Pancreas (tissue), 10 donors: ENCODE measurements at regions not wholly inside any gene's neighbourhood (a gene's known extent, or its start where the extent isn't known, plus 50 kb on each side); places are given as distances from the start of the nearest gene placed in this dataset.

ENCODE experiments used
- ATAC-seq, 4 donors: fragments of 200-7000 bp; cut with Tn5 transposase; one replicate each; pipeline versions ENCODE4 v1.8.0 to v1.9.1; 2020; ENCODE audit warnings: mild to moderate bottlenecking in 4 of 4, moderate library complexity in 4 of 4
- DNase-seq, 6 donors: peaks; one replicate each; pipeline ENCODE4 v3.0.0-alpha.2; 2020
- FAIRE-seq: peaks from 2 replicates; lab custom pipeline; 2012; peaks lifted over from hg19 to GRCh38; lab: Jason Lieb, UNC
- H3K27ac ChIP-seq, 4 donors: fragments of 200-600 bp; sonication (generic); 1 replicate in 3 of 4; 2 replicates in 1 of 4; pipeline versions ENCODE4 v1.5.0 to v1.8.0; 2020
- H3K27me3 ChIP-seq, 4 donors: fragments of 200-600 bp; one replicate each; pipeline ENCODE4 v1.8.0; 2021
- H3K36me3 ChIP-seq, 3 donors: fragments of 200-600 bp; sonication (generic) in 1 of 3; one replicate each; pipeline versions ENCODE4 v1.5.0 to v1.8.0; 2020 to 2021
- H3K4me1 ChIP-seq, 3 donors: fragments of 200-600 bp; one replicate each; pipeline ENCODE4 v1.8.0; 2021
- H3K4me3 ChIP-seq, 4 donors: fragments of 200-600 bp; sonication (generic) in 2 of 4; one replicate each; pipeline versions ENCODE4 v1.5.0 to v1.8.0; 2020 to 2021
- H3K9me3 ChIP-seq, 4 donors: fragments of 200-600 bp; one replicate each; pipeline ENCODE4 v1.8.0; 2021
- CTCF ChIP-seq, 4 donors: fragments of 200-600 bp; sonication (generic) in 3 of 4; IDR thresholded peaks; one replicate each; pipeline versions ENCODE4 v1.5.0 to v1.8.0; 2021; ENCODE audit warnings: antibody characterized with exemption in 4 of 4
- WGBS, 2 donors: extraction: QIAGEN DNeasy Blood & Tissue Kit; methylation state at CpG; one replicate each; pipeline ENCODE4 v1.1.7; 2013; 5-methylcytosine and 5-hydroxymethylcytosine counted together
- intact Hi-C, 3 donors: fragments of 100-400 bp; cut with DNase I; formaldehyde crosslinking; loops; one replicate each; pipeline versions ENCODE4 v1.11.1 to v1.14.2; 2022
- donor health status: healthy with polysubstance abuse.
- donor health status: DM: no; HTN: no; CAD: no; lungs with moderate emphysema.
- donor health status: DM: no; HTN: no; CAD: no.
- donor health status: control.
- donor health status: control.
- donor health status: Bipolar disorder and iron deficiency.
- donor health status: DM: yes; HTN: yes; CAD: no.
- donor health status: DM: no; HTN: no; CAD: no.
- donor health status: DM: no; HTN: no; CAD: no.
- donor health status: DM: yes; HTN: yes; CAD: no.

GRCh38 chr11:23574149-23574548, 713.9 kb upstream of the CCDC179 start:
- intact Hi-C loops, result no loop called here
- WGBS, 2 donors, result 65 to 71% methylated on average over 3 of the region's 3 CpGs
- Histone ChIP-seq H3K27me3 (no peaks in the 10 kb centered on the region), H3K27ac (no peak overlapping the region), H3K9me3 (no peaks in the 10 kb centered on the region), H3K4me3 (no peak overlapping the region), H3K36me3 (no peaks in the 10 kb centered on the region), H3K4me1 (no peaks in the 10 kb centered on the region)
- no peak for TF ChIP-seq CTCF (IDR thresholded peaks at IDR 0.05)
- DNase-seq (no peak), FAIRE-seq (no peak), ATAC-seq (no peak)

- no peak for ATAC-seq
- H3K9me3 ChIP-seq, result no peaks in the 10 kb centered on the region
- no peak overlapping the region for H3K27ac ChIP-seq
- no peak for DNase-seq
- no peak for TF ChIP-seq CTCF (IDR thresholded peaks at IDR 0.05)
- no peaks in the 10 kb centered on the region for H3K4me1 ChIP-seq
- no peaks in the 10 kb centered on the region for H3K27me3 ChIP-seq
- no peaks in the 10 kb centered on the region for H3K36me3 ChIP-seq
- intact Hi-C loops, result no loop called here
- H3K4me3 ChIP-seq, result no peak overlapping the region
- no peak for FAIRE-seq
- WGBS, 2 donors, result 75 to 86% methylated on average over 2 of the region's 2 CpGs
Measured at GRCh38 chr11:23577296-23577695, 717.0 kb upstream of the CCDC179 start.

GRCh38 chr11:23585416-23586104, 725.3 kb upstream of the CCDC179 start:
- peaks cover 0 to 3% (median 0%) of the 10 kb centered on the region in 3 donors for H3K4me1 ChIP-seq
- FAIRE-seq (no peak), ATAC-seq (no peak), DNase-seq (no peak)
- no peaks in the 10 kb centered on the region for H3K9me3 ChIP-seq
- no peak overlapping the region for H3K4me3 ChIP-seq
- H3K36me3 ChIP-seq, result no peaks in the 10 kb centered on the region
- WGBS, 2 donors, result 86 to 91% methylated on average over 2 of the region's 2 CpGs
- intact Hi-C loops, result no loop called here
- TF ChIP-seq CTCF (IDR thresholded peaks at IDR 0.05), result no peak
- no peak overlapping the region for H3K27ac ChIP-seq
- H3K27me3 ChIP-seq, result no peaks in the 10 kb centered on the region

- DNase-seq (no peak), ATAC-seq (no peak), FAIRE-seq (peak; percentile 32)
- H3K4me1 ChIP-seq, result peaks cover 0 to 3% (median 0%) of the 10 kb centered on the region in 3 donors
- WGBS, 2 donors, result 47 to 59% methylated on average over 1 of the region's 1 CpG
- intact Hi-C loops, result no loop called here
- H3K9me3 ChIP-seq, result no peaks in the 10 kb centered on the region
- H3K27ac ChIP-seq, result no peak overlapping the region
- no peak for TF ChIP-seq CTCF (IDR thresholded peaks at IDR 0.05)
- no peaks in the 10 kb centered on the region for H3K36me3 ChIP-seq
- no peak overlapping the region for H3K4me3 ChIP-seq
- H3K27me3 ChIP-seq, result no peaks in the 10 kb centered on the region
Measured at GRCh38 chr11:23586173-23586572, 725.9 kb upstream of the CCDC179 start.

GRCh38 chr11:23590596-23591308, 730.5 kb upstream of the CCDC179 start:
- FAIRE-seq (no peak), DNase-seq (no peak), ATAC-seq (no peak)
- H3K27me3 ChIP-seq, result no peaks in the 10 kb centered on the region
- 55 to 70% methylated on average over 3 of the region's 3 CpGs for WGBS, 2 donors
- intact Hi-C loops, result no loop called here
- no peak overlapping the region for H3K4me3 ChIP-seq
- no peak overlapping the region for H3K27ac ChIP-seq
- H3K36me3 ChIP-seq, result no peaks in the 10 kb centered on the region
- TF ChIP-seq CTCF (IDR thresholded peaks at IDR 0.05), result no peak
- no peaks in the 10 kb centered on the region for H3K9me3 ChIP-seq
- H3K4me1 ChIP-seq, result peaks cover 0 to 3% (median 0%) of the 10 kb centered on the region in 3 donors
